ENCODE measurements at regions not wholly inside any gene's neighbourhood (a gene's known extent, or its start where the extent isn't known, plus 50 kb on each side); places are given as distances from the start of the nearest gene placed in this dataset.
A peak's percentile ranks its signal among the peaks of the same experiment; 100 is the strongest.

DNA sequence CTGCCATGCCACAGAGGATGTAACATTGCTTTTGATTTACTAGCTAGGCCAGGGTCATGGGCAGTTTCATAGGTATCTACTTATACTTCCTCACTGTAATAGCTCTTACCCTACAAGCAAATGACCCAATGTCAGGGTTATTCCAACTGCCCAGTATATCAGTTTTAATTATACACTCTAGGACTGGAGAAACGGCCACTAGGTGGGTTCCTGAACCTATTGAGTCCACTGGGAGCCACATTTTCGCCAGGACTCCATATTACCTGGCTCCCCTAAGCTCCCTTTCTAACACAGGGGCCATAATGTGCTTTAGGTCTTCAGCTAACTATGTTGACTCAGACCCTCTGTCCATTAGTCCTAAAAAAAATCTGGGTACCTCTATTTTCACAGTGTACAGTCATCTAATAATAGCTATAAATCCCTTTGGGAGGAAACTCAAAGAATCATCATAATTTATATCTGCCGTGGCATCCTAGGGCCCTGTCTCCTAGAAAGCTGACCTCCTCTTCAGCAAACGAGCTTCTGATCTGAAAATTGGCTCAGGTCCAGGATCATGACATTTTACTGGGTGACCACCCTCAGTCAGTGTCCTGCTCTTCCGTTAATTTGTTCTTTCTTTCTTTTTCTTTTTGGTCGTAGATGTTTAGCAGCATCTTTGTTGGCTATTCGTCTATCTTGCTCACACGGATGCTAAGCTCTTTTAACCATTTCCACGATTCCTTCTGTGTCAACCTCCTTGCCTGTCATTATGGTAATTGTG is 244.3 kb downstream of the FAM76B start:
- DNase-seq, result no peak

- DNase-seq, result peak; percentile 16
Measured at GRCh38 chr11:95544095-95544856, 245.3 kb downstream of the FAM76B start.

DNA sequence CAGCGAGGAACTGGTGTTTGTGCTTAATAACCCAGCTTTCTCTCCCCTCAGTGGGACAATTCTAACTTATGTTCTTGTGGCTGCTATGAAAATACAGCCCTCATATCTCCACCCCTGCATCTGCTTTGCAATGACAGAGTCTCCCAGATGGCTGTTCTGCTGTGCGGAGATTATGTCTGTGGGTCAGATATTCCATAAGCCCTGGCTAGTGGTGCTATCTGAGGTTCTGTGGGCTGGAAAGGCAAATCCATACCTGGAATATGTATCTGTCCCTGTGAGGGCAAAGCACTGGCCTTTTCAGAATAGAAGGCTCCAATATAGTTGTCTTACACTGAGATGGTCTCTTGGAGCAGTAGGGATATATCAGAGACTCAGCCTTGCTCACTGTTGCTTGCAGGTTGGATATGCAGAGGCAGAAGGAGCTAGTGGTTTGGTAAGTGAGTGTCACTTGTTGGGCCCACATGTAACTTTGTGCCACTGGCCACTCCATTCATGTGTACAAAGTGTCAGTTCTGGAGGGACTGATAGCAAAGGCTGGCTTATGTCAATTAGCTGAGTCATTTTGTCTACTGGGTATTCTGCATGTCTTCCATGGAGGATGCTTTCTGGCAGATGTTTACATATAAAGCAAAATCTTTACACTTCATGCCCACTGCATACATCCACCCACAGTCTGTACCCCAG is 246.6 kb downstream of the FAM76B start:
- DNase-seq, result no peak

DNA sequence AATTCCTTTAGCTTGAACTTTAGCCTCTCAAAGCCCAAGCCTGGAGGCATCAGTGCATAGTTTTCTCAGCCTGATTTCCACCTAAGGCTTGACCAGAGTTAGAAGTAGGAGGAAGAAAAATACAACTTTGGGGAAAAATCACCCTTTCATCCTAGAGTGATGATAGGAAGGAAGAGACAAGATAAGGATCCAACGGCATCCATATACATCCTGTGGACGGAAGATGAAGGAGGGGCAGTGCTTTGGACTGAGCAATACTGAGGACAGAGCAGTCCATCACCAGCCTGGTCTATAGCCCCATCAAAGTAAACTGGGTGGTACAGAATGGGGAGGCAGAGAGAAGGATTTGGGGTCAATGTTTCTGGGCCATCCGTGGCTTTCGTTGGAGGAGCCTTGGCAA is 247.9 kb downstream of the FAM76B start:
- DNase-seq, result no peak

GRCh38 chr11:95536047-95536690 is 253.4 kb downstream of the FAM76B start:
- no peak for DNase-seq

- no peak for DNase-seq
Measured at GRCh38 chr11:95534809-95535208, 254.8 kb downstream of the FAM76B start.

DNA sequence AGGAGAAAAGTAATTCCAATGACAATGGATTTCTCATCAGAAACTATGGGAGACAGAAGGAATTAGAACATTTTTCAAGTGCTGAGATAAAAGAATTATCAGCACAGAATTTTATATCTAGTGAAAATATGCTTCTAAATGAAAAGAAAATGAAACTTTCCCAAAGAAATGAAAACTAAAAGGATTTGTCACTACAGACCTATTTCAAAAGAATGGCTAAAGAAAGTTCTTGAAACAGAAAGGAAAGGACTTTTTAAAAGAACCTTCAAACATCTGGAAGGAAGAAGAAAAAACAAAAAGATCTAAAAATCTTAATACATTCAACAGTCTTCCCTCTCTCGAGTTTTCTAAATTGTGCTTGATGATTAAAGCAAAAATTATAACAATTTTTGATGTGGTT is 255.4 kb downstream of the FAM76B start:
- no peak for DNase-seq

- DNase-seq, result no peak
Measured at GRCh38 chr11:95531116-95531515, 258.5 kb downstream of the FAM76B start.

- no peak for DNase-seq
Measured at GRCh38 chr11:95524314-95525036, 265.1 kb downstream of the FAM76B start.

- DNase-seq, result no peak
Measured at GRCh38 chr11:95522874-95523273, 266.7 kb downstream of the FAM76B start.

DNA sequence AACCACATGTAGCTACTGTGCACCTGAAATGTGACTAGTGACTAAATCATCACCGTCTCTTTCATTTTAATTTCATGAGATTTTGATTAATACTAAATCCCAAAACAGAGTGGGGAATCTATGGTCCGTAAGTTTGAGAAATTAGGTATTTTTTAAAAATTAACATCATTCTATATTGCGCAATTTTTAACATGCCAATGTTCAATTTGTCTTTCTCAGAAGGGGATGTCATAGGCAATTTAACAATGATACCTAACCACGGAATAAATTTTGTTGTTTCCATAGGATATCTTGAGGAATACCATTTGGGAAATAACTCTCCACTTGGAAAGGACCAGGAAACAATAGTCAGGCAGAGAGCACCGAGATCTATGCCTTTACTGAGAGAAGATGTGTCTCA is 267.7 kb downstream of the FAM76B start:
- no peak for DNase-seq

GRCh38 chr11:95521133-95521542 is 268.4 kb downstream of the FAM76B start:
- no peak for DNase-seq

DNA sequence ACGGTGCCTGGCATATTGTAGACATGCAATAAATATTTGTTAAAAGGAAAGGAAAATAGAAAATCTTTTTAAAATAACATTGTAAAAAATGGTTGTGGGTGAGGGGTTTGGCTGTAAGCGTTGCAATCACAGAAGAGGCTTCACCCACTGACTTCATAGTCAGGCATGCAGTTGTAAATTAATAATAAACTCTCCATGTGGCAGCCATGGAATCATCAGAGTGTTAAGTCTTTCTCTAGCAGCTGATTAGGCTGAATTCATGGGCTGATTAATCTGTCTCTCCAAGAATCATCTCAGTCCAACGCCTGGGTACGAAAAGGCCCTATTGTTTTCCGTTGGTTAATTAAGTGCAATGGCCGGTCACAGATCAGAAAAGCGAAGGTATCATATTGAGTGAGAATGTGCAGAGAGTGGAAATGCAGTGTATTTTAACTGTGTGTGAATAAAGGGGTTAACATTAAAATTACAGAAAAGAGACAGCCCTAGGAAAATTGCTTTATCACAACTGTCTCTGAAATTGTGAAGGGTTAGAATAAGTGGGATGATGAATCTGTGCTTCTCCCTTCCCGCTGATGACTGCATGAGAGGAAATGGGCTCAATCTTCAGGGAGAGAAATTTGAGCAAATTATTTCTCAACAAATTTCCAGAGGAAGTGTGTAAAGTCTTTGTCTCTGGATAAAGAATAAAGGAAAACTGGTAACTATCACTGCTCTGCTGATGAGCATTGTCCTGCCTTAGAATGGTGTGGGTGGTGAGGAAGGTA is 269.0 kb downstream of the FAM76B start:
- DNase-seq, result no peak

DNA sequence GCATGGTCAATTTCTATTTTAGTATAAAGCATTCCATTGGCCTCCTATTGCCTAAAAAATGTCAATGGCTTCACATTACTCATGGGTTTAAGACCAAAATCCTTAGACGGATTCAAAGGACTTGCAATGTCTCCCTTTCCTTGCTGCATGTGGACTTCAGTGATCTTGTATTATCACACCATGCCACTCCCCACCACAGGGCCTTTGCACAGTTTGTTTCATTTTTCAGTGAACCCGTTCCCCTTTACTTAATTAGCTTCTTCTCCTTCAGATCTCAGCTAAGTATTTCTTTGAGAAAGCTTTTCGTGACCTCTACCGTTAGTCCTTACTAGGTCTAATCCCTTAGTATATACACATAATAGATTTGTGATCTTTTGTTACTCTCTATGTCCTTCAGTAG is 269.7 kb downstream of the FAM76B start:
- DNase-seq, result no peak

DNA sequence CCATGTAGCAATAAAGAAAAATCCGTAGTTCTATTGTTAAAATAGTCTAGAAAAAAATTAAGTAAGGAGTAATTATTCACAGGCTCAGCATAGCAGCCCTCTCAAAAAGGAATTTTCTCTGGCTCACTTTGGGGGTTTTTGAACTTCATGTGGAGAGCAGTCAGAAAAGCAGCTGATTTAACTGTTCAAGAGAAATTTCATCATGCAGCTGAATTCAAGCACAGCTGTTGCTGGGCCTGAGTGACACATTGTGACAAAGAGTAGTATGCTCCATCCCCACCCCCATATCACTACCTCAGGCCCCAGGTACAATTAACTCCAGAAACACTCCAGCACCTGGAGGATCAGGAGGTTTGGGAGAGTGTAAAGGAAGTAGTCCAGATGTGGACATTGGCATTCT is 272.1 kb downstream of the FAM76B start:
- DNase-seq, result no peak

- no peak for DNase-seq
Measured at GRCh38 chr11:95516786-95517185, 272.8 kb downstream of the FAM76B start.

DNA sequence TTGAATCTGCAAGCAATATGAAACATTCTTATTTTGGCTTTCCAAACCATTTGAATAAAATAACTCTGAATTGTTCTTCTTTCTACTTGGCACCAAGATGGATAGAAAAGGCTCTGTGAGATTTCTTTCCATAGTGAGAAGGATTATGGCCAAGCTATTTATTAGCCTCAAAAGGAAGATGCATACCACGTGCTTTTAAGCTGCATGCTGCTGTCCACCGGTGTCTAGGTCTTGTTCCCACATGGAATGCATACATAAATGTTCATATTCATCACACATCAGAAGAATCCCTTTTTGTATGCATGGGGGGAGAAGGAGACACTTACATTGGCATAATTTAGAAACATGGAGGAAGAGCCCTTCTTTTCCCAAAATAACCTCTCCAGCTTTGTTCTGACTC is 273.4 kb downstream of the FAM76B start:
- DNase-seq, result no peak

DNA sequence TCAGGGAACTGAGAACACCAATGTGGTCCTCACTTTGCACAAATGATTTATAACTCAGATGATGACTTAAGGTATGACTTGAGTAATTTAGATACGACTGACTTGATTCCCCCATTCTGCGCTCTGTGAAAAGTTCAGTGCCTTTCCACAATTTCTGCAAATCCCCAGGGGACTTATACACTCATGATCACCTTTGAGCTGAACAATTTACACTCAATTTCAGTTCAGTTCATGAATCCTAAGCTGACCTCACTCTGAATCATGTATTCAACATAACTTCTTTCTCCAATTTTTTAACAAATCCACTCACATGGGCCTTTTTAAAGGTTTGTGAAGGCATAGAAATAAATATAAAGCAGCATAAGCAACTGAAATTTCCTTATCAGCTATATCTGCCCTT is 274.2 kb downstream of the FAM76B start:
- DNase-seq, result no peak

DNA sequence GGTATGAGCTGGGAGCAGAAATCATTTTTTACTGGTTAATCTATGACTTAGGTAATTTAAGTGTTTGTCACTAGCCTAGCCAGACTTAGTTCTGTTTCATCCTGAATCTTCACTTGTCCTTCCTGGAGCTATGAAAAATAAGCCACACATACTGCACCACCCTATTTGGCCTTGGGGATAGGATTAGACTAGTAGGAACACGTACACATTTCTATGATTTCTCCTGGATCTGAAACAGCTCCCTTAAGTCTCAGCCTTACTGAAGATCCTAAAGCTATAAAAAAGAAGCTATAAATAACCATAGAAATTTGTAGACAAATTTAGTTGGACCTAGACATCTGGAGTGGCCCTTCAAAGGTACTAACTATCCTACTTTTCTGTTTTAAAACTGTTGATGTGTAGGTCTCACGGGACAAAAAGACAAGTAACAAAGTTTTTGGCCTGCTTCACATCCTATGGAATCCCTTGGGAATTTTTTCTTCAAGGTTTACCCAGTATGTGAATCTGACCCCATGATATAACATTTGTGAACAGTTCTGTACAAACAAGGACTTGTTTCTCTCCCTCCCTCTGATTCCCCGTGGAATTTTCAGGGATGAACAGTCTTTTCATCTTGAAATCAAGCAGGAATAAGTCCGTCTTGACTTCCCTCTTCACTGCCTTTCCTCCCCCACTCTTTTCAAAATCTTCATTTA is 275.0 kb downstream of the FAM76B start:
- no peak for DNase-seq

DNA sequence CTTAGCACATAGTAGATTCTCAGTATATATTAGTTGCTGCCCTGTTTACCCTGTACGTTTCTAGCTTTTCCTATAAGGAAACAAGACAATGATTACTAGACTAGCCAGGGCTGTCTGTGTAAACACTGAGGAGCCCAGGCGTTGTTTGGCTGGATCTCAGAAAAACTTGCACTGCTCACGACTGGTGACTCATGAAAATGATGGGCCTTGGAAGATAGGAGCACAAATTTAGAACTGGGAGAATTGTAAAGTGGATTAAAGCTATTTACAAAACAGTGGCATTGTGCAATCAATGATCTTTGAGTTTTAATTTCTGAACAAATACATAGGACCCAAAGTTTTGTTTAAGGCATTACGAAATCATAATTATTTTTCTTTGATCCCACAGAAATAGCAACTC is 276.9 kb downstream of the FAM76B start:
- DNase-seq, result no peak

GRCh38 chr11:95512177-95512576 is 277.4 kb downstream of the FAM76B start:
- DNase-seq, result no peak
